HG03095 (cell line): ENCODE measurements at regions not wholly inside any gene's neighbourhood (a gene's known extent, or its start where the extent isn't known, plus 50 kb on each side); places are given as distances from the start of the nearest gene placed in this dataset.

Experiments
- ATAC-seq: cut with Tn5 transposase; IDR thresholded peaks from one replicate; pipeline ENCODE4 v1.9.1; 2021; ENCODE audit warnings: moderate library complexity; ENCODE audit not compliant: unreplicated experiment

DNA sequence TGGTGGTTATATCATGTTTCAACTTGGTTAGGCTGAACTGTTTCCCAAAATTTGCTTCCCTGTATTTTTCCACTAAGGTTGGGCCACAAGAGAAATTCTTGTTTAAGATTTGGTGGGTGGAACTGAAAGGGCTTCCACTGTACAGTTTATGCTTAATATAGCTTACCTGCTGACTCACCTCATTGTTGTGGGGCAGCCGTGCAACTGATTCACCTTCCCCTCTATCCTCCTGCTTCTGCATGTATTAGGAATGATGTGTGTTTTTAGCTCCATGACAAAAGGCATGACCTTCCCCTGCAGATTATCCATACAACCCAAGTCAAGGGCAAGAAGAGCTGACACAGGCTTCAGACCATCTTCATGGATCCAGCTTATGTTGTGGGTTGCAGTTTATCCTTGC lies 98.4 kb upstream of the GULP1 start:
- no peak for ATAC-seq

DNA sequence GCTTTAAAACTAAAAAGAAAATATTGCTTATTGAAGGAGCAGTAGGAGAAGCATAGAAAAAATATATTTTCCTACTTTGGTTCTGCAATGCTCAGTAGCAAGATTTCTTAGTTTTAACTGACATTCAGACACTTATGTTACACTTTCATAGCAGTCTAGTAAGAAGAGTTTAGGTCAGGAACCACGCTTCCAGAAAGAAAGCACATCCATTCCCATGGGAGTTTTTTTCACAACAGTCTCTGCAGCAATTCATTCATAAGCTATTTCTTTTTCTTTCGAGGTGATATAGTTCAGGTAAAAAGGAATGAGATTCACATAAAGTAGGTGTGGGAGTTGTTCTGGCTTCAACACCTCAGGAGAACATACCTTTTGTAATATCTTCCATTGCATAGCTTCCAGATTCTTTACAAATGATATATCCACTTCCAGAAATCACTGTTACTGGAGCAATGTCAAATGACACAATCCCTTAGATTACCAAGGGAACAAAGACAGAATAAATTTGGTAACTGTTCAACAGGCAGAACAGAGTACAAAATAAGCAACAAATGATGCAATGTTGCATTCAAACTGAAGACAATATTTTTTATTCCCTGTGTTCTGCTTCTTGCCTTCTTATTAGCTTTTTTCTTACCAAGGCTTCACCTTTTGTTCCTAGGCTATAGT lies 95.2 kb upstream of the GULP1 start:
- no peak for ATAC-seq

DNA sequence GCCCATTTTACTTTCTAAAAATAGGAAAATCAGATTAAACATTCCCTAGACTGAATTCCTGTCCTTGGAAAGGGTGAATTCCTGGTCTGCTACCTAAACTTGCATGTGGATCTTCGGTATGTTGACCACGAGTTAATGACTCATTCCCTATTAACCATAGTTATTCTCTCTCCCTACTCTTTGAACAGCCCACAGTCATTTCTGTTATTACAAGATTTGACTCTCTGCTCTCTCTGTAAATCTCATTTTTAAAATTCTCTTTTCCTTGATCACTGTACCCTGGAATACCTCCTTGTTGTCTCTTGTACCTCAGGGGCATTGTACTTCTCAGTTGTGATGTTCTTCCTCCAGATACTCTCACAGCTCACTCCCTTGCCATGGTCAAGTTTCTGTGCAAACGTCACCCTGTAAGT lies 92.0 kb upstream of the GULP1 start:
- no peak for ATAC-seq

DNA sequence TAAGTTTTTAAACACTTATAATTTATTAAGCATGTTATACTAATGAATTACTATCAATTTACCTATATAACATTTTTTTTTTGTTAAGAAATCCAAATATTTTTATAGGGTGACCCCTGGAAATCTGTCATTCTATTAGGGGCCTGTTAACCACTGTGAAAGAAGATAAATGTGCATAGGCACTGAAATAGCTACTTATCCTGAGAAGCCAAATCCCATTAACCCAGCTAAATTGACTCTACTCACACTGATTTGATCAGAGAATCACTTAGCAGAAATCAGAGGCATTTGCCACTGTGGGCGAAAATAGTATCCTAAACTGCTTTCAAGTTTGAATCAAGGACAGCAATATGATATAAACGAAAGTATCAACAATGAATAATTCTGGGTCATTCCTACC lies 90.0 kb upstream of the GULP1 start:
- no peak for ATAC-seq

DNA sequence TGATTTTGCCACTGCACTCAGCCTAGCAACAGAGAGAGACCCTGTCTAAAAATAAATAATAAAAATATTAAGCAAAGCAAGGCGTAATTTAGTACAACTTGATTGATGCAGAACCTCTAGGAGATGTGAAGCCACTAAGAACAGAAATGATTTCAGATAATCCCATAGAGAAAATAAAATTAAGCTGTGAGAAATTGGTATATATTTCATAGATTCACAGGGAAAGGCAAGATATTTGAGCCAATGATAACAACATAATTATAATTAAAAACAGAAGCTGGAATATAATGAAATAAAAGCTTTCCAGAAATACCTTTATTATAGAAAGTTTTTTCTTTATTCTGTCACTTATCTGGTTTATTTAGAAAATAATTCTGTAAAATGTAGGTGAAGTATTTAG lies 88.9 kb upstream of the GULP1 start:
- no peak for ATAC-seq

DNA sequence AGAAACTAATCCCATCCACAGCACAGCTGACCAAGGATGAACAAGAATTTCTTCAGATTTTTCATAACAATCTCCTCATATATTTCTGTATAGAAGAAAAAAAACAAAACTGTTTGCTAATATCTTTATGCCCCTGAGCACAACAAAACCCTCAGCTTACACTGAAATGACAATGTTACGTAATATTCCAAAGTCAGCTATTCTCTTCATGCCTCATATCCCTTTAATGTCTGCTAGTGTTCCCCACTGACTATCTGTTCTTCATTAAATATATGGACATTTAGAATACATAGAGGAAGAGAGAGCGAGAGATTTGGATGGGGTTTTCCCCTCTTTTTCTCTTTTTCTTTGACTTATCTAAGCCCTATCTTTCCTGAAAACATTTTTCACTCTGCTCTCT lies 87.9 kb upstream of the GULP1 start:
- no peak for ATAC-seq

DNA sequence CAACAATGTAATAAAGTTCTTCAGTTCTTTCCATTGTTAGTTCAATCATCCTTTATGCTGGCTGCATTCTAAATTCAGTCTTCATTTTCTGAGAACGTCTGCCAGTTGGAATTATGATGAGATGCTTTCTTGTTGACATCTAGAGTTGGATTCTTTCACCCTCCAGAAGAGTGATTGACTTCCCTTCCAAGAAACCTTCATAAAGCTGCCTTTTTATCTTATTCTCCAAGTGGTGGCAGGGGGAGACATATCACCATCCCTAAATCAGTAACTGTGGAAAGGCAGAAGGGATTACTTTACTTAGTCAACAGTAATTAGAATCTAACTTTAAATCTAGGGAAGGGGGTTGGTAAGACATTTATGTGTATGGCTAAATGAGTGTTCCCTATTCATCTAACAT lies 86.8 kb upstream of the GULP1 start:
- ATAC-seq: no peak

DNA sequence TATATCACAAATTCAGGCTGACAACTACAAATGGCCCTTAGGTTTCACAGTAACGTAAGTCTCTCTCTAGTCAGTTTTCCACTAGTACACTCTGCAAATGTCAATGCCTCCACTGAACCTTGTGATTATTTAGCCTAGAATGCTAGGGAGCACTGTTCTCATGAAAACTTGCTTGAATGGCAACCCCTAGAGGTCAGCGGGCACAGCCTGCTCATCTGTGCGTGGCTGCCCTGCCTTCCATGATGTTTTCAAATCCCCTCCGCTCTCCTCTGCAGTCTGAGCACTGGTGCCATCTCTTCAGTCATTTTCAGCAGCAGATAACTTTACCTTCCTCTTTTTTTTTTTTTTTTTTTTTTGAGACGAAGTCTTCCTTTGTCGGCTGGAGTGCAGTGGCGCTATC lies 84.1 kb upstream of the GULP1 start:
- ATAC-seq: no peak

DNA sequence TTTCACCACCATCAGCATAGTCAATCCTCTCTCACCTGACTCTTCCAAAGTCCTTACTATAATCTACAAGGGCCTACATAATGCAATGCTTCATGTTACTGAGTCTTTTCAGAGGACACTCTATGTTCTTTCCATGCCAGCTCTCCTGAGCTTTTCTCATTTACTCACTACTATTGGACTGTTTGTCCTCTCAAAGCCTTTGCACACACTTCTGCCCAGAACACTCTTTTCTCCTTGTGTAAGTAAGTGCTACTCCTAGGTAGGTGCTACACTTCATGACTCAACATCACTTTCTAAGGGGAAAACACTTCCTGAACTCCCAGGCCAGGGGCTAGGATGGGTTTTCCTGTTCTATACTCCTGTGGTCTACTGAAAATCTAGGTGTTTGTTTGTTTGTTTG lies 82.5 kb upstream of the GULP1 start:
- ATAC-seq: no peak

DNA sequence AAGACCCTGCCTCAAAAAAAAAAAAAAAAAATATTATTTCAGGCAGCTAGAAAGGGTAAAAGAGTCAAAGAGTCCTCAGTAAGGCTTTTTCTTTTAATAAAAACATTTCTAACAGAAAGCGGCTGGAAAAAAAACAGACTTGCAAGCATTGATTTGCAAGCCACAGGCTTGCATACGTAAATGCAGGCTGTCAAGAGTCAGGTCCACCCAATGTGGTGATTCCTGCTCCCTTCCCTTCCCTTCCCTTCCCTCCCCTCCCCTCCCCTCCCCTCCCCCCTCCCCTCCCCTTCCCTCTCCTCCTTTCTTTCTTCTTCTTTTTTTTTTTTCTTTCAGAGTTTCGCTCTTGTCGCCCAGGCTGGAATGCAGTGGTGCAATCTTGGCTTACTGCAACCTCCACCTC lies 74.4 kb upstream of the GULP1 start:
- ATAC-seq: no peak

DNA sequence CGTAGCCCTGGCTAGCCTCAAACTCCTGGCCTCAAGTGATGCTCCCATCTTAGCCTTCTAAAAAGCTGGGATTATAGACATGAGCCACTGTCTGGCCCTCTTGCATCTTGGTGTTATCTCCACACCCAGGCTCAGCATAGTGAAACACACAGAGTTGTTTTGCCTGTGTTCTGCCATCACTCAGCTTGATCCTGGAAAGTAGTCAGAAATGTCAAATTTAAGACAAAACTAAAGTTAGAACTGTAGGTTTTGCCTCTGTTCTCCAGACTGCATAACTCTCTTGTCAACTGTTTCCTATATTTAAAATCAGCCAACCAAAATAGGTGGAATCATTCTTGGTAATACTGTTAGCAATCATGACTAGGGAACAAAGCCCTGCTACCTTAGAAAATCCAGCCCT lies 72.1 kb upstream of the GULP1 start:
- ATAC-seq: no peak

DNA sequence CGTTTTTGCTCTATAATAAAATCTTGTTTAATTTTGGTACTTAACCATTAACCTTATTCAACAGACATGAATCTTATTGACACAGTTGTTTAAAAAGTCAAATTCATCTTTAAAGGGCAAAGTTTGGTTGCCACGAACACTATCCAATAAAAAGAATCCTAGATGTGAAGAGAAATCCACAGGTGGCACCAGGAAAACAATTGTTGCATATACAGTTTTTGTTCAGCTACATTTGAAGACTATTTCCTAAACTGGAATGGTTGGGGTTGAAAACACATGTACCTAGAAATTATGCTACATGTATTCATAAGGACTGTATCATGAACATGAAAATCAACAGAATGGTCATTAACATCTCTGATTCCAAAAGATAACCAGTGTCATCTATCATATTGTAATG lies 71.1 kb upstream of the GULP1 start:
- ATAC-seq: no peak

DNA sequence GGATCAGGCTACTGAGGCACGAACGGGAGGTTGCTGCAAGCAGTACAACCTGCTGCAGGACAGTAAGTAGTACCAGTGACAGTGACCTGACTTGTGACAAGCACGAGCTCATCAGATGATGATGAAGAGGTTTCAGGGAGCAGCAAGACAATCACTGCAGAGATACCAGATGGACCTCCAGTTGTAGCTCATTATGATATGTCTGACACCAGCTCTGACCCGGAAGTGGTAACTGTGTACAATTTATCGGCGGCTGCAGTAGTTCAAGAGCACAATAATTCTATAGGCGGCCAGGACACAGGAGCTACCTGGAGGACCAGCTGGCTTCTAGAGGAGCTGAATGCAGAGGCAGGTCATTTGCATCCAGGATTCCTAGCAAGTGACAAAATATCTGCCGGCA lies 64.0 kb upstream of the GULP1 start:
- no peak for ATAC-seq

DNA sequence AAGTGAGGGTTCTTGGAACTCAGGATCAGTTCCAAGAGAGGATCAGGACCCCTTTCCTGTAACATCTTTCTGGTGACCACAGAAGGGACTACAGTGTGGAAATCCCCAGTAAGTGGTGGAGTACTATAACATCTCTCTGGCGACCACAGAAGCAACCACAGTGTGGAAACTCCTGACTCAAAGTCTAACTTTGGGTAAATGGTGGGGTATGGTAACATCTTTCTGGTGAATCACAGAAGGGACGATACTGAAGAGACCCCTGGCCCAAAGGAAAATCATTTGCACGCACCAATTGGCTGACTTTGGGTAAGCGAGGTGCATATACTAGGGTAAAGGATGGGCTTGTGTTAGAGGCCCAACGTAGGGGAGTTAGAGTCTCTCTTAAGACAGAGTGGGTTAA lies 56.3 kb upstream of the GULP1 start:
- ATAC-seq: peak; percentile 95

DNA sequence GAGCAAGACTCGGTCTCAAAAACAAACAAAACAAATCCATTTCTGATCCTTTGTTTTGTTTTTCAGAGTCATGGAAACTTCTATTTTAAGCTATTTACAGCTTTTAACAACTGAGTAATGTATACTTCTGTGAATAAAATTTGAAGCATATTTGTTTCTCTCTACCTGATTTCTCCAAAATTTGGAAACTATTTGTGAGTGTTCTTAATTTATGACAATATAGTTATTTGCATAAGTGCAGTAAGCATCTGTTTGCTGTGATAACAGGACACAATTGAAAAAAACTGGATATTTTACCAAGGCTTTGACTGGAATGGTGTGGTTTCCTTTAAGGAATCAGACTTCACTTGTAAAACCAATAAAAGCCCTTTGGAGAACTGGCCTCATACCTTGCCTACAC lies 53.3 kb upstream of the GULP1 start:
- ATAC-seq: no peak
